K562 (cell line): ENCODE measurements at regions not wholly inside any gene's neighbourhood (a gene's known extent, or its start where the extent isn't known, plus 50 kb on each side); places are given as distances from the start of the nearest gene placed in this dataset.

Experiments used
- ATAC-seq: fragments of 200-7000 bp; cut with Tn5 transposase; 3 replicates; pipeline ENCODE4 v1.9.1; 2020; ENCODE audit warnings: moderate library complexity
- BruUV-seq: library from RNA; stranded (reverse); fragments of 400-500 nt; replicated peaks from 2 replicates; lab custom pipeline; 2021; lab: Mats Ljungman, UMichigan
- CTCF ChIA-PET: fragments of 300-600 bp; formaldehyde crosslinking; extraction: SDS; loops from one replicate; lab custom pipeline; 2021; ENCODE audit warnings: low intra/inter-chr PET ratio; lab: Yijun Ruan, JAX
- POLR2A ChIA-PET: fragments of 300-600, 350-650 bp; sonication (Branson Sonifier 250); formaldehyde crosslinking; extraction: SDS; loops from one replicate; lab custom pipeline; 2021; ENCODE audit warnings: antibody characterized with exemption, inconsistent platforms; lab: Yijun Ruan, JAX
- DNase-seq, 4 experiments: peaks; one replicate each; pipeline versions ENCODE4 v3.0.0 to v3.0.0-alpha.2; 2011 to 2018; ENCODE audit warnings: low spot score in 3 of 4, mixed read lengths in 3 of 4; ENCODE audit errors: extremely low read depth in 1 of 4
- FAIRE-seq: peaks from 2 replicates; lab custom pipeline; 2011; peaks lifted over from hg19 to GRCh38; lab: Jason Lieb, UNC
- H2AFZ ChIP-seq: 2 replicates; pipeline ENCODE4 v1.6.0; 2011; ENCODE audit warnings: low read depth, low read length, control low read depth, inconsistent platforms
- H3K27ac ChIP-seq: fragments of 200-600 bp; 3 replicates; pipeline ENCODE4 v1.8.0; 2011; ENCODE audit warnings: low read depth, mild to moderate bottlenecking, control low read depth, inconsistent platforms, low read length, moderate library complexity, mixed read lengths; ENCODE audit errors: extremely low read depth
- H3K27me3 ChIP-seq, 2 experiments: fragments of 300-600 bp in 1 of 2; 2 replicates in 1 of 2; 3 replicates in 1 of 2; pipeline versions ENCODE4 v1.6.0 to v1.8.0; 2011; ENCODE audit warnings: inconsistent platforms in 2 of 2, low read length in 2 of 2, mild to moderate bottlenecking in 1 of 2, mixed read lengths in 1 of 2, moderate library complexity in 1 of 2; ENCODE audit not compliant: control insufficient read depth in 2 of 2, insufficient read depth in 2 of 2
- H3K36me3 ChIP-seq: fragments of 300-600 bp; 3 replicates; pipeline ENCODE4 v1.8.0; 2011; ENCODE audit warnings: mild to moderate bottlenecking, low read length, inconsistent platforms; ENCODE audit not compliant: control insufficient read depth, insufficient read depth
- H3K4me1 ChIP-seq, 2 experiments: fragments of 200-600 bp in 1 of 2; replicated peaks in 1 of 2; 2 replicates in 1 of 2; 3 replicates in 1 of 2; pipeline versions ENCODE4 v1.5.1 to v1.8.0; 2011; ENCODE audit warnings: inconsistent platforms in 2 of 2, low read length in 2 of 2, mild to moderate bottlenecking in 1 of 2, mixed read lengths in 1 of 2, moderate library complexity in 1 of 2; ENCODE audit not compliant: control insufficient read depth in 2 of 2, insufficient read depth in 2 of 2
- H3K4me2 ChIP-seq: 2 replicates; pipeline ENCODE4 v1.6.1; 2011; ENCODE audit warnings: low read length, control low read depth, inconsistent platforms, mixed read lengths; ENCODE audit not compliant: insufficient read depth
- H3K4me3 ChIP-seq: fragments of 200-600 bp; sonication (generic), shearing (Covaris generic); 2 replicates; pipeline ENCODE4 v1.5.1; 2016; ENCODE audit warnings: control low read depth, inconsistent platforms
- H3K79me2 ChIP-seq: fragments of 200-600 bp; 3 replicates; pipeline ENCODE4 v1.8.0; 2011; ENCODE audit warnings: low read length, inconsistent platforms; ENCODE audit not compliant: control insufficient read depth, insufficient read depth
- H3K9ac ChIP-seq, 2 experiments: 2 replicates each; pipeline versions ENCODE4 v1.6.0 to v1.6.1; 2011; ENCODE audit warnings: low read depth in 2 of 2, low read length in 2 of 2, control low read depth in 1 of 2, inconsistent platforms in 1 of 2, mild to moderate bottlenecking in 1 of 2, mixed read lengths in 1 of 2; ENCODE audit not compliant: insufficient read depth in 1 of 2
- H3K9me1 ChIP-seq: one replicate; pipeline ENCODE4 v1.6.0; 2011; ENCODE audit warnings: inconsistent platforms, mild to moderate bottlenecking, low read length, moderate library complexity; ENCODE audit not compliant: control insufficient read depth, insufficient read depth
- H3K9me3 ChIP-seq: replicated peaks from 2 replicates; pipeline ENCODE4 v1.5.1; 2011; ENCODE audit warnings: low read depth, low read length, inconsistent platforms; ENCODE audit not compliant: control insufficient read depth, insufficient read depth
- H4K20me1 ChIP-seq: replicated peaks from 2 replicates; pipeline ENCODE4 v1.6.1; 2011; ENCODE audit warnings: low read length, inconsistent platforms, mixed read lengths; ENCODE audit not compliant: control insufficient read depth, insufficient read depth
- ARNT ChIP-seq, 2 experiments: fragments of 450-650 bp; IDR thresholded peaks; 2 replicates each; pipeline ENCODE4 v1.6.1; 2016; ENCODE audit warnings: mild to moderate bottlenecking in 1 of 2
- CBFB ChIP-seq: sonication (generic); formaldehyde crosslinking; IDR thresholded peaks from 2 replicates; pipeline ENCODE4 v1.4.0; 2020; ENCODE audit warnings: mild to moderate bottlenecking, missing genetic modification reagents
- GTF2E2 ChIP-seq: fragments of 200-800 bp; sonication (Bioruptor generic); IDR thresholded peaks from 2 replicates; pipeline ENCODE4 v1.6.1; 2016; ENCODE audit warnings: missing genetic modification characterization, missing compliant biosample characterization
- NCOA4 ChIP-seq: fragments of 450-650 bp; IDR thresholded peaks from 2 replicates; pipeline ENCODE4 v1.6.1; 2018; ENCODE audit warnings: mild to moderate bottlenecking; ENCODE audit not compliant: partially characterized antibody
- NR2F6 ChIP-seq: fragments of 450-650 bp; formaldehyde crosslinking; IDR thresholded peaks from 2 replicates; pipeline ENCODE4 v1.4.0; 2020; ENCODE audit warnings: mild to moderate bottlenecking
- PHF8 ChIP-seq: fragments of 200-600 bp; sonication (generic); IDR thresholded peaks from 2 replicates; pipeline ENCODE4 v1.6.1; 2012; ENCODE audit warnings: mixed run types, mild to moderate bottlenecking, inconsistent platforms, low read length, moderate library complexity, borderline replicate concordance
- PTRF ChIP-seq: fragments of 450-650 bp; IDR thresholded peaks from 2 replicates; pipeline ENCODE4 v1.6.1; 2016; ENCODE audit warnings: mild to moderate bottlenecking, missing genetic modification characterization, missing compliant biosample characterization
- SMARCE1 ChIP-seq: fragments of 450-650 bp; IDR thresholded peaks from 2 replicates; pipeline ENCODE4 v1.7.1; 2016; ENCODE audit warnings: mild to moderate bottlenecking
- TBP ChIP-seq: optimal IDR thresholded peaks from 2 replicates; pipeline ENCODE3; 2011; ENCODE audit warnings: low read depth, low read length, improper control_type of control experiment
- TEAD1 ChIP-seq, 2 experiments: fragments of 450-650 bp in 1 of 2; sonication (generic) in 1 of 2; formaldehyde crosslinking; IDR thresholded peaks; 2 replicates each; pipeline versions ENCODE4 v1.4.0 to v1.8.0; 2020 to 2022; ENCODE audit warnings: mild to moderate bottlenecking in 2 of 2, missing genetic modification reagents in 1 of 2
- XRCC3 ChIP-seq: fragments of 450-650 bp; IDR thresholded peaks from 2 replicates; pipeline ENCODE4 v1.6.1; 2017; ENCODE audit warnings: mild to moderate bottlenecking, moderate library complexity
- ZNF133 ChIP-seq: fragments of 250-450 bp; sonication (Bioruptor Pico); IDR thresholded peaks from 2 replicates; pipeline ENCODE4 v1.4.0; 2020; ENCODE audit warnings: mild to moderate bottlenecking
- WGBS: fragments of 100-300 bp; shearing (Covaris generic); methylation state at CpG from one replicate; pipeline ENCODE4 v1.1.6; 2016; ENCODE audit warnings: low coverage, mixed read lengths; ENCODE audit not compliant: insufficient coverage; ENCODE audit errors: missing lambda C conversion rate; 5-methylcytosine and 5-hydroxymethylcytosine counted together
- in situ Hi-C: fragments of 300-500 bp; cut with MboI; formaldehyde crosslinking; loops from 4 replicates; pipeline ENCODE4 v1.15.0; 2018; ENCODE audit warnings: inconsistent platforms, mixed read lengths
- intact Hi-C: fragments of 100-400 bp; cut with micrococcal nuclease; formaldehyde crosslinking; loops from 2 replicates; pipeline ENCODE4 v1.14.2; 2022
- TF ChIP-seq, protein P1 (sequence below): sonication (generic); formaldehyde crosslinking; IDR thresholded peaks from 2 replicates; pipeline ENCODE4 v1.8.1; 2023; ENCODE audit warnings: mild to moderate bottlenecking, missing genetic modification reagents
- TF ChIP-seq, protein P2 (sequence below): fragments of 250-450 bp; sonication (Bioruptor Pico); IDR thresholded peaks from 2 replicates; pipeline ENCODE4 v1.9.0; 2021; ENCODE audit warnings: mild to moderate bottlenecking
- TF ChIP-seq, protein P3 (sequence below): fragments of 250-450 bp; sonication (Bioruptor Pico); IDR thresholded peaks from 2 replicates; pipeline ENCODE4 v1.4.0; 2020

DNA sequence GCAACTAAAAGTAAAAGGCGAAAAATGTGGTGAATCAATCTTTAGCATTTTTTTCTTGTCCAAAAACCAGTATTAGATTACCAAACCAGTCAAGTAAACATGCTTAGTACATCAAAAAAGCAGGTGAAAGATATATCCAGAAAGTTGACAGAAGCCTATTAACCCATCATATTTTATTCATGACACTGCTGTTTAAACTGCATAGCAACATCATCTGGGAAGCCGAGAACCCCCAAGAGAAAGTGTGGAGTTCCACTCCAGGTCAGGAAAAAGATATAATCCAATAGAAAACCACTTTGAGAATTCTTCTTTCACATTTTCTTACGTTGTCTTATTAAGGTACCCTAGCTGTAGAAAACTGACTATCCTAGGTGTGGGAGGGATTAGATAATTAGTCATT lies 466.8 kb upstream of the CDH8 start (continued):
- no peak for TF ChIP-seq TEAD1 (CRISPR knock-in tag; IDR thresholded peaks at IDR 0.05)

DNA sequence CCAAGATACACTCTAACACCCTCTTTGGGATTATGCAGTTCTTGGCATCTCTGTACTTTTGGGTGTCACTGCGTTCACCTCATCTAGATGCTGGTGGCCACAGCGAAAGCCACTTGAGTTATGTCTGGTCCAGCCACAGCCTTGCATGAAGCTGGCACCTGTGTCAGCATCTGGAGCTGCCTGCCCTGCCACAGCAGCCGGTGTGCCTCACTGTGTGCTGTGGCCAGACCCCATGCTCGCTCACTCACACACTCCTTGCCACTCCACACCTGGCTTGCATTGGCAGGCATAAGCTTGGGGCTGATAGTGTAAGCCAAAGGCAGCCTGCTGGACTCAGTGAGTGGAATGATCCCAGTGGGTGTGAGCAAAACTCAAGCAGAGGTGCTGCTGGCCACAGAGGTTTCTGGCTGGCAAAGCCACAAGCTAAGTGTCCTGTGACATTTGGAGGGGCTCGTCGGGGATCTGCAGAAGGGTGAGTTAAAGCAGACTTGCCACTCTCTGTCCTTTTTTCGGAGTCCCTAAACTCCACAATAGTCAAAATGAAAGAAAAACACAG lies 442.7 kb upstream of the CDH8 start:
- H3K4me1 ChIP-seq, result no peaks in the 10 kb centered on the region
- ChIA-PET CTCF (no interaction called here), POLR2A (no interaction called here)
- no peaks in the 10 kb centered on the region for H4K20me1 ChIP-seq
- ATAC-seq, result no peak
- no peak for FAIRE-seq
- no peaks in the 10 kb centered on the region for H3K9me3 ChIP-seq
- no TSS peak for BruUV-seq
- intact Hi-C loops (no loop called here), in situ Hi-C loops (no loop called here)
- TF ChIP-seq, protein P1, sequence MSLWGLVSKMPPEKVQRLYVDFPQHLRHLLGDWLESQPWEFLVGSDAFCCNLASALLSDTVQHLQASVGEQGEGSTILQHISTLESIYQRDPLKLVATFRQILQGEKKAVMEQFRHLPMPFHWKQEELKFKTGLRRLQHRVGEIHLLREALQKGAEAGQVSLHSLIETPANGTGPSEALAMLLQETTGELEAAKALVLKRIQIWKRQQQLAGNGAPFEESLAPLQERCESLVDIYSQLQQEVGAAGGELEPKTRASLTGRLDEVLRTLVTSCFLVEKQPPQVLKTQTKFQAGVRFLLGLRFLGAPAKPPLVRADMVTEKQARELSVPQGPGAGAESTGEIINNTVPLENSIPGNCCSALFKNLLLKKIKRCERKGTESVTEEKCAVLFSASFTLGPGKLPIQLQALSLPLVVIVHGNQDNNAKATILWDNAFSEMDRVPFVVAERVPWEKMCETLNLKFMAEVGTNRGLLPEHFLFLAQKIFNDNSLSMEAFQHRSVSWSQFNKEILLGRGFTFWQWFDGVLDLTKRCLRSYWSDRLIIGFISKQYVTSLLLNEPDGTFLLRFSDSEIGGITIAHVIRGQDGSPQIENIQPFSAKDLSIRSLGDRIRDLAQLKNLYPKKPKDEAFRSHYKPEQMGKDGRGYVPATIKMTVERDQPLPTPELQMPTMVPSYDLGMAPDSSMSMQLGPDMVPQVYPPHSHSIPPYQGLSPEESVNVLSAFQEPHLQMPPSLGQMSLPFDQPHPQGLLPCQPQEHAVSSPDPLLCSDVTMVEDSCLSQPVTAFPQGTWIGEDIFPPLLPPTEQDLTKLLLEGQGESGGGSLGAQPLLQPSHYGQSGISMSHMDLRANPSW (CRISPR knock-in tag), result no peak
- TF ChIP-seq CBFB, result no peak
- no peak for TF ChIP-seq PTRF
- TF ChIP-seq NCOA4, result no peak
- TF ChIP-seq TBP, result no peak
- TF ChIP-seq, protein P2, sequence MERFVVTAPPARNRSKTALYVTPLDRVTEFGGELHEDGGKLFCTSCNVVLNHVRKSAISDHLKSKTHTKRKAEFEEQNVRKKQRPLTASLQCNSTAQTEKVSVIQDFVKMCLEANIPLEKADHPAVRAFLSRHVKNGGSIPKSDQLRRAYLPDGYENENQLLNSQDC (CRISPR knock-in tag), result no peak
- no peak for TF ChIP-seq NR2F6 (CRISPR knock-in tag)
- TF ChIP-seq SMARCE1, result no peak
- no peak for TF ChIP-seq GTF2E2 (tag)
- no peak for TF ChIP-seq XRCC3
- no peak for TF ChIP-seq ARNT (IDR thresholded peaks at IDR 0.05)
- TF ChIP-seq, protein P3, sequence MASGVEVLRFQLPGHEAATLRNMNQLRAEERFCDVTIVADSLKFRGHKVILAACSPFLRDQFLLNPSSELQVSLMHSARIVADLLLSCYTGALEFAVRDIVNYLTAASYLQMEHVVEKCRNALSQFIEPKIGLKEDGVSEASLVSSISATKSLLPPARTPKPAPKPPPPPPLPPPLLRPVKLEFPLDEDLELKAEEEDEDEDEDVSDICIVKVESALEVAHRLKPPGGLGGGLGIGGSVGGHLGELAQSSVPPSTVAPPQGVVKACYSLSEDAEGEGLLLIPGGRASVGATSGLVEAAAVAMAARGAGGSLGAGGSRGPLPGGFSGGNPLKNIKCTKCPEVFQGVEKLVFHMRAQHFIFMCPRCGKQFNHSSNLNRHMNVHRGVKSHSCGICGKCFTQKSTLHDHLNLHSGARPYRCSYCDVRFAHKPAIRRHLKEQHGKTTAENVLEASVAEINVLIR (CRISPR knock-in tag), result no peak
- no peak for TF ChIP-seq ZNF133 (CRISPR knock-in tag)
- no peak for TF ChIP-seq PHF8
- no peak overlapping the region for H3K4me2 ChIP-seq
- H3K27me3 ChIP-seq, result no peaks in the 10 kb centered on the region
- no peaks in the 10 kb centered on the region for H3K9me1 ChIP-seq
- no peak overlapping the region for H3K4me3 ChIP-seq
- no peaks in the 10 kb centered on the region for H3K79me2 ChIP-seq
- DNase-seq, result no peak
- no peaks in the 10 kb centered on the region for H3K36me3 ChIP-seq
- no peak overlapping the region for H2AFZ ChIP-seq
- no peak overlapping the region for H3K27ac ChIP-seq
- H3K9ac ChIP-seq, result no peak overlapping the region
- 0% methylated on average over 6 of the region's 7 CpGs for WGBS
